Cardiac fibroblast (primary cell): ENCODE measurements at regions not wholly inside any gene's neighbourhood (a gene's known extent, or its start where the extent isn't known, plus 50 kb on each side); places are given as distances from the start of the nearest gene placed in this dataset.
"Not testable (repeated sequence)": the region's sequence is repeated elsewhere in the genome, so short reads cannot be mapped to it uniquely, and the experiment has no call there.

Experiments
- DNase-seq, 2 donors: peaks; one replicate each; pipeline versions ENCODE4 v3.0.0 to v3.0.0-alpha.2; 2010; ENCODE audit warnings: low read depth in 2 of 2
- H3K4me3 ChIP-seq, 2 donors: replicated peaks in 1 of 2; 1 replicate in 1 of 2; 2 replicates in 1 of 2; pipeline ENCODE4 v1.5.1; 2011; ENCODE audit warnings: low read depth in 2 of 2, low read length in 2 of 2, mild to moderate bottlenecking in 2 of 2, moderate library complexity in 1 of 2
- TF ChIP-seq, protein P1 (sequence below): IDR thresholded peaks from one replicate; pipeline ENCODE4 v1.5.1; 2011; ENCODE audit warnings: low read depth, mild to moderate bottlenecking, low read length, inconsistent platforms

DNA sequence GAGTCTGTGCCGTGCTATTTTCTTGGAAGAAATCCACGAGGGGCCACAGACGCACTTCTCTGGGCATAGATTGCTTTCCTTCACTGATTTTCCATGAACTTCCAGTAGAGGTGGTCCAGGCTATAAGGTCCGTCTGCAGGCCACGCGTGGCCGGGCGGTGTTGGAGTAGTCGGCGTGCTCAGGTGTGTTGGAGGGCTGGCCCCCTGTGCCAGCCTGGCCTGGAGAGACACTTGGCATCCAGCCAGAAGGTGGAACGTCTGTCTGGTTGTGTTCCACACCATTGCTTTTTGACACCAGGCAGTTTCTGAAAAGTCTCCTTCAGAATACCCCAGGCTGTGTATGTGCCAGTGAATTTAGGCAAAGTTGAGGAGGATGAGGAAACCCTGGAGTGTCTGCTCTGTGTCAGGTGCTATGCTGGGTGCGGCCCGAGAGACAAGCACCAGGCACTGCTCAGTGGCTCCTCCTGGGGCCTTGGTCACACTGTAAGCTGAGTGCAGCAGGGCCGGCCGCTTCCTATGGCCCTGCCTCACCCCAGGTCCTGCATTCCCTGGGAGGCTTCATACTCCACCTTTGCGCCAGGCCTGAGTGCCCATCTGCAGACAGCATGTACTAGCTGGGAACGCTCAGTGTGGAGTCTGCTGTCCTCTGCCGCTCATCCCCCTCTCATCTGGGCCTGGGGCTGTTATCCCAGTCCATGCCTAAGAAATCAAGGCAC is 52.1 kb upstream of the TAMM41 start:
- DNase-seq: no peak
- TF ChIP-seq, protein P1, sequence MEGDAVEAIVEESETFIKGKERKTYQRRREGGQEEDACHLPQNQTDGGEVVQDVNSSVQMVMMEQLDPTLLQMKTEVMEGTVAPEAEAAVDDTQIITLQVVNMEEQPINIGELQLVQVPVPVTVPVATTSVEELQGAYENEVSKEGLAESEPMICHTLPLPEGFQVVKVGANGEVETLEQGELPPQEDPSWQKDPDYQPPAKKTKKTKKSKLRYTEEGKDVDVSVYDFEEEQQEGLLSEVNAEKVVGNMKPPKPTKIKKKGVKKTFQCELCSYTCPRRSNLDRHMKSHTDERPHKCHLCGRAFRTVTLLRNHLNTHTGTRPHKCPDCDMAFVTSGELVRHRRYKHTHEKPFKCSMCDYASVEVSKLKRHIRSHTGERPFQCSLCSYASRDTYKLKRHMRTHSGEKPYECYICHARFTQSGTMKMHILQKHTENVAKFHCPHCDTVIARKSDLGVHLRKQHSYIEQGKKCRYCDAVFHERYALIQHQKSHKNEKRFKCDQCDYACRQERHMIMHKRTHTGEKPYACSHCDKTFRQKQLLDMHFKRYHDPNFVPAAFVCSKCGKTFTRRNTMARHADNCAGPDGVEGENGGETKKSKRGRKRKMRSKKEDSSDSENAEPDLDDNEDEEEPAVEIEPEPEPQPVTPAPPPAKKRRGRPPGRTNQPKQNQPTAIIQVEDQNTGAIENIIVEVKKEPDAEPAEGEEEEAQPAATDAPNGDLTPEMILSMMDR: no peak

DNA sequence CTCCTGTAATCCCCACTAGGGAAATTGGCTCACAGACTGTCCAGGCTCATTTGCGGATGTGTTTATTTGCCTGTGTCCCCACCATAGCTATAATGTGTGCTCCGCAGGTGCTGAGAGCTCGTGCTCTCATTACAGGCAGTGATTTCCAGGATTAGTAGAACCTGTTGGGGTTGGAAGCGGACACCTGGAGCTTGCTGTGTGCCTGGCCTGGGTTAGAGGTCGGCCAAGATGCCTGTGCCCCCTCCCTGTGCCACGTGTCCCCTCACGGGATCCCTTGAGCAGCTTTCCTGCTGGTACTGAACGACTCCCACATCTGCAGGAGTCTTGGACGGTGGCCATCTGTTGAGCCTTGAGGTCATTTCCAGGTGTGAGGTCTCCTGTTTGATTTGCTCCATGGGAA is 52.7 kb upstream of the TAMM41 start:
- not testable (repeated sequence) for DNase-seq, H3K4me3 ChIP-seq

More for the DNA sequence above, 52.1 kb upstream of the TAMM41 start:
- no peak overlapping the region for H3K4me3 ChIP-seq

DNA sequence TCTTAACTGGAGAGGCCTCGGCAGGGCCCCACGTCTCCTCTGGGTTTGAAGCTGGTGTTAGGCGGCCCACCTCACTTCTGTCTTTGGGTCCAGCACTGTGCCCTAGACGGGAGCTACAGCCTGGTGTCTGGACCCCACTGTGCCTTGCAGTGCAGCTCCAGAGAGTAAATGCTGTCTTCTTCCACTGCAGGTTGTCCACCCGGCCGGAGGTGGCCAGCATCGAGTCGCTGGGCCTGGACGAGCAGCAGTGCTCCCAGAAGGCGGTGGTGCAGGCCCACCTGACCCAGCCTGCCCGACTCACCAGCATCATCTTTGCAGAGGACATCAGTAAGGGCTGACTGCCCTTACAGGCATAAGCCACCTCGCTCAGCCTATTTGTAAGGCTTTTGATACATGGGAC is 53.1 kb upstream of the TAMM41 start:
- H3K4me3 ChIP-seq: no peak overlapping the region
- DNase-seq: no peak
- TF ChIP-seq, protein P1: no peak

DNA sequence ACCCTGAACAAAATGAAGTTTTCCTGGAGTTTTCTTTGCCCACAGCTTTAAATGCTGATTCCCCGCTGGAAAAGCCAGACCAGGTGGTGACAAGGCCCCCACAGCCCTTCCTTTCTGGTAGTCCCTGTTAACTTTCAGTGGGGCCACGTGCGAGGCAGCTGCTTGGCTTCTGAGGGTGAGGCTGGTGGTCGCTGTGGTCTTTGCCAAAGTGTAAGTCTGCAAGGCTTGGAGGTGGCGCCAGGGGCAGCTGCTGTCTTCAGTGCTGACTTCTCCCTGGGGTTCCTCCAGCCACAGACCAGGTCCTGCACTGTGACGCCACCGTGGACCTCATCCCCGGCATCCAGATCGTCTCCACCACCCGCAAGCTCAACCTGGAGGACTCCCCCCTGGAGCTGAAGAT is 54.1 kb upstream of the TAMM41 start:
- TF ChIP-seq, protein P1: no peak
- no peak for DNase-seq
- no peak overlapping the region for H3K4me3 ChIP-seq

DNA sequence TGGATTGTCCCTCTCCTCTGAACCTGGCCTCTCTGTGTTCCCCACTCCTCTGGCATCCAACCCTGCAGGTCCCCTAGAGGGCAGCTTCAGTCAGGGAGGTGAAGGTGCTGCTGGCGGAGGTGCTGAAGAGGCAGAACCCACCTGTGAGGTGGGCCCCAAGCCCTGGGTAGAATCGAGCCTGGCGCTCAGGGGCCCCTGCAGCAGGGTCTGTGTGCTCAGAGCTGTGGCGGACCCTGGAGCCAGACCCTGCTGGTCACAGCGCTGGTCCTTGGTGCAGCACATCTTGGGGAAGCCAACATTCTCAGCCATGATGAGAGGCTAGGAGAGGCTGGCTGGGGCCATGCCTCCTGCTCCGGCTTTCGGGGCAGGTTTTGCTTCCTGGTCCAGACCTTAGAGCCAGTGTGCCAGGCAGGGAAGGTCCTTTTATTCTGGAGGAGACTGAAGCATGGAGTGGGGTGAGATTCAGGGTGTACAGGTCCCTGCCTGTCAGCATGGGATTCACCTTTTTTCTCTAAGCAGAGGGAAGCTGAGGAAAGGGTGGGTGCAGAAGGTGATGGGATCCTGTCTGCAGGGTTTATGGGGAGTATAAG is 54.7 kb upstream of the TAMM41 start:
- DNase-seq: no peak
- no peak overlapping the region for H3K4me3 ChIP-seq
- TF ChIP-seq, protein P1: no peak

DNA sequence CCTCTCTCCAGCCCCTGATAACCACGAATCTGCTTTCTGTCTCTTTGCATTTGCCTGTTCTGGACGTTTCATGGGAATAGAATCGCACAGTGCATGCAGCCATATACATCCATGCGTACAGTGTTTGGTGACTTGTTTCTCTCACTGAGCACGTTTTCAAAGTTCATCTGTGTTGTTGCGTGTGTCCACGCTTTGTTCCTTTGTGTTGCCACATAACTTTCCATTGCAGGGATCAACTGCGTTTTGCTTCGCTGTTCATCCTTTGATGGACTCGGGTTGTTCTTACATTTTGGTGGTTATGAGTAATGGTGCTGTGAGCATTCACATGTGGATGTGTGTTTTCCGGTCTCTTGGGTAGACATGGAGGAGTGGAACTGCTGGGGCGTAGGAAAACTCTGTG is 56.4 kb upstream of the TAMM41 start:
- TF ChIP-seq, protein P1: no peak

DNA sequence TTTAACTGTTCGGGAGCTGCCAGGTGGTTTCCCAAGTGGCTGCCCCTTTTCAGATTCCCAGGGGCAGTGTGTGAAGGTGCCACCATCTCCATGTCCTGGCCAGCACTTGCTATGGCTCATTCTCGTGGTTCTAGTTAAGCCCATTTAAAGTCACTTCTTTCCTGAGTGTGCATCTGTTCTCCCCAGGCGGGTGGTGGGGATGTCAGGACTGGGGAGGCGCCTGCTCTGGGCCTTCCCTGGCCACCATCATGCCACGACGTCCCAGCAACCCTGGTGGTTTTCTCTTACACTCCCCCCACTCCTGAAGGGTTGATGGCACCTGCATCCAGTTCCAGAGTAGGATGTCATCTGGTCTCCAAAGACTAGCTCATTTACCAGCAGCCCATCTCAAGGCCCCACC is 56.8 kb upstream of the TAMM41 start:
- no peak for DNase-seq
- H3K4me3 ChIP-seq: no peak overlapping the region
- TF ChIP-seq, protein P1: no peak

More for the DNA sequence above, 56.4 kb upstream of the TAMM41 start:
- DNase-seq: no peak
- no peak overlapping the region for H3K4me3 ChIP-seq
